ENCODE measurements at regions not wholly inside any gene's neighbourhood (a gene's known extent, or its start where the extent isn't known, plus 50 kb on each side); places are given as distances from the start of the nearest gene placed in this dataset.

DNA sequence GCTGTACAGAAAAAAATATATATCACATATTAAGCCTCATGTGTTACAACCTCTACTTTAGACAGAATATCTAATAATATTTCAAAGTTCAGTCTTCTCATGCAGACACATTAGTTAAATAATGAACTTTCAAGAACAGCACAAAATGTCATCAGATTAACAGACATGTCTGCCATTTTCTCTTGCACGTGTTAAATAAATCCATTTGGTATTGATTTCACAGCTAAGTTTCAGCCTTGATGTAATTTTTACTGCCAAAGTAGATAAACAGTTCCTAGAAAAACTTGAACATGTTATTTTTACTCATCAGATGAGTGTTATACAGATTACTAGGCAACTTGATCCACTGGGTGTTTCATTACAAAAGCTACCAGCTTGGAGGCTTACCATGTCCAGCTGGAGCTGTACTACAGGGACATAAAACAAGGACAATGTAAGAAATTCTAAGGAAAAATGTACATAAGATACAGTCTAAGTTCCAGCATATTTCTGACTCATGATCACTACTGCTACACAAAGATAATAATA lies 290.7 kb upstream of the DDX18 start:
- TF ChIP-seq TAF1 (IDR thresholded peaks at IDR 0.05; ENCODE audit: borderline replicate concordance, low read depth, low read length): no peak
- TF ChIP-seq POLR2A (IDR thresholded peaks at IDR 0.05; ENCODE audit: low read depth, low read length): no peak
